Activated CD4-positive, alpha-beta T cell treated with anti-CD3 and anti-CD28 coated beads, Interleukin-2, amount 50 U/mL, for 16 hours (primary cell): ENCODE measurements at regions not wholly inside any gene's neighbourhood (a gene's known extent, or its start where the extent isn't known, plus 50 kb on each side); places are given as distances from the start of the nearest gene placed in this dataset.
"Not testable (repeated sequence)": the region's sequence is repeated elsewhere in the genome, so short reads cannot be mapped to it uniquely, and the experiment has no call there.

Experiments used
- DNase-seq: peaks from one replicate; pipeline ENCODE4 v3.0.0-alpha.2; 2020

DNA sequence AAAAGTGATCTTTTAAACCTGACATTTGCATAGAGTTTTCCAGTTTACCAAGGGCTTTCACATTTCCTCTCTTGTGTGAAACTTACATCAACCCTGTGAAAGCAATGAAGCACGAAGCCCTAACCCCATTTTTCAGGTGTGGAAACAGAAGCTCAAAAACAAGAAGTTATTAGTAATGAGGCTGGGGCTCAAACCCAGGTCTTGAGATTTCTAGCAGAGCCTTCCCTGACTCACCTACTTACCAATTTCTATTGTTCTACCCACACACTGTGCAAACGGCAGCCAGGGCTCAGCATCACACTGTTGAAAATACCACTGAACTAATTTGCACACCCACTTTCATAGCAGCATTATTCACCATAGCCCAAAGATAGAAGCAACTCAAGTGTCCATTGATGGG lies 117.8 kb upstream of the IGF1R start:
- DNase-seq, result no peak

DNA sequence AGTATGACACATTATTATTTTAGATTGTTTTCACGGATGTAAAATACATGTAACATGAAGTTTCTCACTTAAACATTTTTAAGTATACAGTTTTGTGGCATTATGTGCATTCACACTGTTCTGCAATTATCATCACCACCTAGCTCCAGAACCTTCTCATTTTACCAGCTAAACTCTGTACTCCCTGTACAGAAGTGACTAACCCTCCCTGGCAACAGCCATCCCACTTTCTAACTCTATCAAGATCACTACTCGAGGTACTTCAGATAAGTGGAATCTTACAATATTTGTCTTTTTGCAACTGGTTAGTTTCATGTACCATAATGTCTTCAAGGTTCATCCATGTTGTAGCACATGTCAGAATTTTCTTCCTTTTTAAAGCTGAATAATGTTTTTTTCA lies 116.3 kb upstream of the IGF1R start:
- no peak for DNase-seq

DNA sequence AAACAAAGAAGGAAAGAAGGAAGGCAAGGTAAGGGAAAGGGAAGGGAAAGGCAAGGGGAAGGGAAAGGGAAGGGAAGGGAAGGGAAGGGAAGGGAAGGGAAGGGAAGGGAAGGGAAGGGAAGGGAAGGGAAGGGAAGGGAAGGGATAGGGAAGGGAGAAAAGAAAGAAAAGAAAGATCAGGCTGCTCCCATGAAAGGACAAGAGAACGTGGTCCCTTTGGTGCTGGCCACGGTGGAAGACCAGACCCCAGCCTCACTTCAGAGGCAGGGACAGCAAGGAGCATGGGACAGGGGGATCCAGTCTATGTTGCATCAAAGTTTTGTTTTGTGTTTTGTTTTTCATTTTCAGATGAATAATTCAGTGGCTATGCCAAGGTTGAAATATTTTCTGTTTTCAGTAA lies 111.4 kb upstream of the IGF1R start:
- no peak for DNase-seq

DNA sequence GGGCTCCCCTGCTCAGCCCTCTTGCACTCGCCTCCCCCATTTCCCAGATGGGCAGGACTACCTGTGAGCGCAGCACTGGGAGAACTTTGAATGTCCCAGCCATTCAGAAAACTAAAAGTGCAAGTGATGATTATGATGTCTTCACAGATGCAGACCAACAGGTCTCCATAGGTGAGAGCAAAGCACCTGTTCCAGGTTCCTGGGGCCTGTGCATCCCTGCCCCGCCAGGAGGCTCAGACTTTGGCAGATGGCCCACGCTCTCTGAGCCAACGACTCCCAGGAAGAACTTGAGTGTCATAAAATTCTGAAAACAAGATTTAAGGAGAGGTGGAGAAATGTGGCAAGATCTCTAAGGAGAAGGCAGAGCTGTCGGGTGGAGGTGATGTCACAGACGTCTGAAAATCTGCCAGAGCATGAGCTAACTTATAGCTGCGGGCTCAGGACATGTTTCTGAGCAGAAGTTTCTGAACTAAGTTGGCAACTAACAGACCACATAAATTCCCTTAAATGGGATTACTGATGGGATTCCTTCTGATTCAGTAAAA lies 110.8 kb upstream of the IGF1R start:
- DNase-seq, result no peak

DNA sequence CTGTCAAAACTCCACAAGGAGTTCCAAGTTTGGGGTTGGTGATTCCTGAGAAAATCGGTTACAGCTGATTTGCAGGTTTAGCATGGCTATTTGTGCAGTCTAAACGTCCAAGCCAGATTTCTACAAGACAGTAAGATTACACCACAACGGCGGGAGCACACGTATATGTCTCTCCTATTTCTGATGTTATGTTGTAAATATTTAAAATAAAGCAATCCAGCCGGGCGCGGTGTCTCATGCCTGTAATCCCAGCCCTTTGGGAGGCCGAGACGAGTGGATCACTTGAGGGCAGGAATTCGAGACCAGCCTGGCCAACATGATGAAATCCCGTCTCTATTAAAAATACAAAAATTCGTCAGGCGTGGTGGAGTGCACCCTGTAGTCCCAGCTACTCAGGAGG lies 106.8 kb upstream of the IGF1R start:
- DNase-seq, result no peak

DNA sequence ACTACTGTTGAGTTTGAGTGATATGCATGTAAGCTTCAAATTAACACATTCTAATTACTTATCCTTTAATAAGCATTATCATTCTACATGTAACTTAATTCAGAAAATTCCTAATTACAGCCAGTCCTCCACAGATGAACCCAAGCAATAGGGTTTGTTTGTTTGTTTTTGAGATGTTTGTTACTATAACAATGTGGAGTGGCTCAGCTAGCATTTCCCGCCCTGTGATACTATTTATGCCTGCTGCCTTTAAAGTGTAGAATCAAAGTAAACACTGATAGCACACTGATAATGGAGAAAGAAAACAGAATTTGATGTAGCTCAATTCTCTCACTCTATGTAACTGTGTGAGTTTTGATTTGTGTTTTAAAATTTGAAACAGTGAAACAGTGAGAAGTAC lies 105.1 kb upstream of the IGF1R start:
- no peak for DNase-seq

DNA sequence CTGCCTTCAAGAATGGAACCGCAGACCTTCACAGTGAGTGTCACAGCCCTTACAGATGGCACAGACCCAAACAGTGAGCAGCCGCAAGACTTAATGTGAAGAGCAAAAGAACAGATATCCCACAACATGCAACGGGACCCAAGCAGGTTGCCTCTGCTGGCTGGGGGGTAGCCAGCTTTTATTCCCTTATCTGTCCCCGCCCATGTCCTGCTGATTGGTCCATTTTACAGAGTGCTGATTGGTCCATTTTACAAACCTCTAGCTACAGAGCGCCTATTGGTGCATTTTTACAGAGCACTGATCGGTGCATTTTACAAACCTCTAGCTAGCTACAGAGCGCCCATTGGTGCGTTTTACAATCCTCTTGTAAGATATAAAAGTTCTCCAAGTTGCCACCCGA lies 102.0 kb upstream of the IGF1R start:
- no peak for DNase-seq

DNA sequence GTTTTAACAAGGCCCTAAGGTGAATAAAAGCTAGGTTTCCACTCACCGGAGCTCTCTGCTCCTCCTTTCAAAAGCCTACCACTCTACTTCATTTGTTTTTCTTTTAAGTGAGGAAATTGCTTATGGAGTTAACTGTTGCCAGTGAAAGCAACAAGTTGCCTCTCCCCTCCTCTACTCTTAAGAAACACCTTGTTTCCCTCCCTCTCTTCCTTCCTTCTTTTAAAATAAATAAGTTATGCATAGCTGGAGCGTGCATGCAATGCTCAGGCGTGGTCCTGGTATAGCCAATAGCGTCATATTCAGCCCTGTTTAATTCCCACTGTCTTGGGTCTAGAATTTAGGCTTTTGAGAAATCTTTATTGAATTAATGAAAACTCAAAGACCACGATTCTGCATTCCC lies 101.1 kb upstream of the IGF1R start:
- no peak for DNase-seq

DNA sequence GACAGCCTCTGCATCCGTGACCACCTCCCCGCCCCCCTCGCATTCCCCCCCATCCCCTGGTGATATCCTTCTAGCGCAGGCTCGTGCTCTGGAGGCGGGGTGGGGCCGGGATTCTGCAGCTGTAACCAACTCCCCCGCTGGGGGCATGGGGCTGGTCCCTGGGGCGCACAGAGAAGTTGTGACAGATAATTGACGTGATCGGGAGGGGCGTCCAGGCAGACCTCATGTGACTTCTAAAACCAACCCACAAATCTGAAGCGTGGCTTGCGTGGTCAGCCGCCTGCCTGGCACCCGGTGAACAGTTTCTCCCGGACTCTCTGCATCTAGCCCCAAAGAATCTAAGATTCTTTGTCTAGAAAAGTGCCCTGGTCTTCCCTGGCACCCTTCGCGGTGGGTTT lies 100.6 kb upstream of the IGF1R start:
- no peak for DNase-seq

DNA sequence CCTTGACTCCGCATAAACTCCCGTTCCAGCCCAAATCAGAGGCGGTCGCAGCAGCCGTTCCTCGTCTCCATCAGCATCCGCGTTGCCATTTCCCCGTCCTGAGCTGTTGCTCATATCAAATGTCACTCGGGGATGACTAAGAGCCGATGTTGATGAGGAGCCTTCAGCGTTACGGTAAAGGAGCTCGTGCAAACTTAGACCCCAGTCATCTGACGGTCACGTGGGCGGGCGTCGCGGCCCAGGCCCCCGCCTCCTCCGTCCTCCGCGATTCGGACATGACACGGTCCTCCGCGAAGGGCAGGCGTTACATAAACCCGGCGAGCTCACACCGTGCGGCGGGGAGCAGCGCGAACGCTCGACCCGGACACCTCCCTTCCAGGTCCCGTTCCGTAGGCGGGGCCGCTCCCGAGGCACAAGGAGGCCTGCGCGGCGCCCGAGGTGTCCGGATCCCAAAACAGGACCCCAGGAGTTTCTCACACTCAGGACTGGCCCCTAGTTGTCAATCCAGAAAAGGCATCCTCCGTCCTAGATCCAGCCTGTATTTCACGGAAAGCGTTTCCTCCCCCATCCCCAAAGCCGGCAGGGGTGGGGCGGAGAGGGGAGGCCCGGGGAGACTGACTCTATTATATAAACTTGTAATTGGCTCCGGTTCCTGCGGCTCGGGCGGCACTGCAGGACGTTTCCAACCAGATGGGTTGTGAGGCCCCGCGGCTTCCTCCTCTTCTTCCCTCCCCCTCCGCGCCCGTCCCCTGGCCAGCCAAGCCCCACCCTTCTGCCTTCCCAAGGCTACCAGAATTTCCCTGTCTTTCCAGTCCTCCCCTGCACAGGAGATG lies 100.0 kb upstream of the IGF1R start:
- DNase-seq, result peak; percentile 38

DNA sequence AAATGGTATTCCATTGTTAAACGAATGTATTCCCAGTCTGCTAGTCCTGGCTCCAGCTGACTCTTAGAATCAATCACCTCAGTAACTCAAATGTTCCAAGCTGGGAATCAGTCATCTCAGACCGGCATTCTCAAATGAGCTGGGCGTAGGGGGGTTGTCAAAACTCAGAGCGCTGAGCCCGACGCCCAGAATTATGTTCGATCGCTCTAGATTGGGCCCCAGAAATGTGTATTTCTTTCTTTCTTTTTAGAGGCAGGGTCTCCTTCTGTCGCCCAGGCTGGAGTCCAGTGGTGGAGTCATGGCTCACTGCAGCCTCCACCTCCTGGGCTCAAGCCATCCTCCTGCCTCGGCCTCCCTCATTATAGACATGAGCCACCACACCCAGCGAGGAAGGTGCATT lies 99.3 kb upstream of the IGF1R start:
- no peak for DNase-seq

DNA sequence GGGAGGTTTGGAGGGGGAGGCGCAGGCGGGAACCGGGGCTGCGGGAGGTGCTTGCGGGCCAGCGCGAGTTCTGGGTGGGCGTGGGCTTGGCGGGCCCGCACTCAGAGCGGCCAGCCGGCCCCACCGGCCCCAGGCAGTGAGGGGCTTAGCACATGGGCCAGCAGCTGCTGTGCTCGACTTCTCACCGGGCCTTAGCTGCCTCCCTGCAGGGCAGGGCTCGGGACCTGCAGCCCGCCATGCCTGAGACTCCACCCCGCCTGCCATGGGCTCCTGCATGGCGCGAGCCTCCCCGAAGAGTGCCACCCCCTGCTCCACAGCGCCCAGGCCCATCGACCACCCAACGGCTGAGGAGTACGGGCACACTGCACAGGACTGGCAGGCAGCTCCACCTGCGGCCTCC lies 98.6 kb upstream of the IGF1R start:
- DNase-seq, result no peak

DNA sequence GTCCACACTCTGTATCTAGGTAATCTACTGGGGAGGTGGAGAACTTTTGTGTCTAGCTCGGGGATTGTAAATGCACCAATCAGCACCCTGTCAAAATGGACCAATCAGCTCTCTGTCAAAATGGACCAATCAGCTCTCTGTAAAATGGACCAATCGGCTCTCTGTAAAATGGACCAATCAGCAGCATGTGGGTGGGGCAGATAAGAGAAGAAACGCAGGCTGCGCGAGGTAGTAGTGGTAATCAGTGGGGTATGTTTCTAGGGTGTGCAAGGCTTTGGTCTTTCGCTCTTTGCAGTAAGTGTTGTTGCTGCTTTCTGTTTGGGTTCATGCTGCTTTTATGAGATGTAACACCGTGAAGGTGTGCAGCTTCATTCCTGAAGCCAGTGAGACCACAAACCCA lies 98.0 kb upstream of the IGF1R start:
- DNase-seq, result not testable (repeated sequence)

DNA sequence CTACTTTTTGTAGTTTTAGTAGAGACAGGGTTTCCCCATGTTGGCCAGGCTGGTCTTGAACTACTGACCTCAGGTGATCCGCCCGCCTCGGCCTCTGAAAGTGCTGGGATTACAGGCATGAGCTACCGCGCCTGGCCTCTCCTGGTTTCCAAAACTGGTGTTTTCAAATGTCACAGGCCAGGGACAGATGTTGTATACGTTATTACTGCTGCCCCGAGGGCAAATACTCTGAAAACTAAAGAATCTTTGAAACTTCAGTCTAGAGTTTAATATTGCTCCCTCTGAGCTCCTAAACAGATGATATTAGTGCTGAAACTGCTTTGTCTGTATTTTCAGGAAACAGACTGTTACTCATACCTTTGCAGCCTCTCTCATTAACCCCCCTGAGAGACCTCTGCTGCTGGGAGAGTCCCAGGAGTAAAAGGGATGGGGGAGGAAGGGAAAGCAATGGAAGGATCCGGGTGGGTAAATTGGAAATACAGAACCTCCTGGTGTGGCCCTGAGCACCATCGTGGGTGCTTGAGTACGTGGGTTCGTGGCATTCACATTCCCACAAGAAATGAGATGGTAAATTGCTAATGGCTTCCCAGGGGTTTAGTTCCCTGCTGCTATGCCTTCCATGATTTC lies 96.3 kb upstream of the IGF1R start:
- DNase-seq, result no peak

DNA sequence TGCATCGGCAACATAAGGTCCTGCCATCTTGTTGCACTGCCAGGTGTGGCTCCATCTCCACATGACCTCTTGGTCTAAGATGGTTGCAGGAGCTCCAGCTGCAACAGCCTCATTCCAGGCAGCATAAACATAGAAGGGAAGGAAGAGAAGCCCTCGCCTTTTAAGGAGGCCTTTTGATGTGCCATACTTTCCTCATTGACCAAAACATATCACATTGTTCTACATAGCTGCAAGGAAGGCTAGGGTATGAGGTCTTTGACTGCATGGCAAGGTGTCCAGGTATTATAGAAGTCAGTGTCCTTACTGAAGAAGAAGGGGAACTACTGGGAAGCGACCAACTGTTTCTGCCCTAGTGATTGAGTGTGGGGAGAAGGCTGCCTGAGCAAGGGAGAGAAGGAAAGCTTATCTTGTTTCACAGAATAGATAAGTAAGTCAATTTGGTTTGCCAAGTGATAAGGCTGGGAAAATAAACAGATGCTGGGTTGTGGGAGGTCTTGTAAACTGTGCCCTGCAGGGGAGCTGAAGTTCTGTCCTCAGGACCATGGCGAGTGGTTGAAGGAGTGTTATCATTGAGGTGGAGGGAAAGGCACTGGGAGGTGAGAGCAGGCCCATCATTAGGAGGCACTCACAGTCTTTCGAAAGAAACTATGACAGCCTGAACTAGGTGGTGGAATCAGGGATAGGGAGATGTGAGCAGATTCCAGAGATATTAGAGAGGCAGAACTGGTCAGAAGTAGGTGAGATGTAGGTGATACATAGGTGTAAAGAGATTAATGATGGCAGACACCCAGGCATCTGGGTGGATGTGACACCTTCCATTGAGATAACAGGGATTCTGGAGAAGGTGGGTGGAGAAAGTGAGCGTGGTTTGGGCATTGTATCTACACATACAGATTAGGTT lies 93.8 kb upstream of the IGF1R start:
- no peak for DNase-seq

DNA sequence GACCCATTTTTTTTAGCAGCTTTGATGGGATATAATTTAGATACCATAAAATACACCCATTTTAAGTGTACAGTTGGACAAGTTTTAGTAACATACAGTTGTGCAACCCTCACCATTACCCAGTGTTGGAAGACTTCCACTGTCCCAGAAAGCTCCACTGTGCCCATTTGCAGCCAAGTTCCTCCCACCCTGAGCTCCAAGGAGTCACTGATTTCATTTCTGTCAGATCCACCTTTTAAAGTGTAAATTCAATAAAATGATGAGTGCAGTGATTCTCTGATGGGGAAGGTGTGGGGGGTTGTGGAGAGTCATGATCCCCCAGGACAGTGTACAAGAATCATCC lies 93.2 kb upstream of the IGF1R start:
- no peak for DNase-seq

DNA sequence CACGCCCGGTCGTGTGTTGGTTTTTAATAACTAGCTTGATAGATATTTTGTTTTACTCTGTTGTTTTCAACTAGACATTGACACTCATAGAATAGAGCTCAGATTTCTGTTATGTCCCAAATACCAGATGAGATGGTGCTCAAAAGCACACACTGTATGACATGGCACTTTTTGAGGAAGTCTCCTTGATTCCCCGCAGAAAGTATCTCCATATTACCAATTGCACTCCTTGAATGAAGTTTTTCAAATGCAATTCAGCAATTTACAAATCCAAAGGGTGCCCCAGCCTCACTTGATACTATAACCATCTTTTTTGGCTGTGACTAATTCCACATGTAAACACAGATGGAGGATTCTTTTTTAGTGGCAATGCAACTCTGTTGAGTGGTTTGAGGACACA lies 92.0 kb upstream of the IGF1R start:
- DNase-seq, result no peak

DNA sequence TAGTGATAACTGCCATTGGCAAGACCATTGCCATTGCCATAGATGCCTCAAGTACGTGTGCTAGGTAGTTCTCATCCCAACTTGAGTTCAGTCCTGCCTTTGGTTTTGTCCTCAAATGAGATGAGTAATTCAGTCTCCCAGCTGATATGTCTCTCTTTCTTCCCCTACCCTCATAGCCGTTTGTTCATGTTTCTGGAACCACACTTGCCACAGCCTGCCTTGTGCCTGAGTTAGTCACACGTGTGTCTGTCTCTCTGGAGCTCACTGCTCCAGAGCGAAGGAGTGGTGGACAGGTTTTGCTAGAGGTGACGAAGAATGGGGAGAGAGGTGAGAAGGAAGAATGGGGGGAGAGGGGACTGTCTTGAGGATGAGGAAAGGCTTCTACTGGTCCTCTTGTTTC lies 88.0 kb upstream of the IGF1R start:
- no peak for DNase-seq

DNA sequence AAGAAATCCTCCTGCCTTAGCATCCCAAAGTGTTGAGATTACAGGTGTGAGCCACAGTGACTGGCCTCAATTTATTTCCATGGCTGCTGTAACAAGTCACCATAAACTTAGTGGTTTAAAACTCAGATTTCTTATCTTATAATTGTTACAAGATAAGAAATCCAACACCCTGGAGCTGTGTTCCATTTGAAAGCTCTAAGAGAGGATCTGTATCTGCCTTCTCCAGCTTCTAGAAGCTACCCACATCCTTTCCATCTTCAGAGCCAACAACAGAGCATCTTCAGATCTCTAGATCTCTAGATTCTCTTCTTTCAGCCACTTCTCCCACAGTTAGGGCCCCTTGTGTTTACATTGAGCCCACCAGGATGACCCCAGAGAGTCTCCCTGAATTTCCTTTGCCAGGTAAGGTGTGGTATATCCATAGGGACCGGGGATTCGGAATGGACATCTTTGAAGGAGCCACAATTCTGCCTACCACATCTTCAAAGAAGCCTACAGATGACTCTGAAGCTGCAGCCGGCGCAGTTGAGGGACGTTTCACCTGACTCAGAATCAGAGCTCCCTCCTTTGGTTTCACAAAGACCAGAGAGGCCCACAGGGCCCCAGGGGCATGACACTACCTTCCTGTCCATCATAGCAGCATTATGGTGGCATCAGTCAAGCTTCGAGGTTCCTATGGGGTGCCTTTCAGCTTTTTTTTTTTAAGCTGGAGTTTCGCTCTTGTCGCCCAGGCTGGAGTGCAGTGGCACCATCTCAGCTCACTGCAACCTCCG lies 87.0 kb upstream of the IGF1R start:
- DNase-seq, result peak; percentile 5

DNA sequence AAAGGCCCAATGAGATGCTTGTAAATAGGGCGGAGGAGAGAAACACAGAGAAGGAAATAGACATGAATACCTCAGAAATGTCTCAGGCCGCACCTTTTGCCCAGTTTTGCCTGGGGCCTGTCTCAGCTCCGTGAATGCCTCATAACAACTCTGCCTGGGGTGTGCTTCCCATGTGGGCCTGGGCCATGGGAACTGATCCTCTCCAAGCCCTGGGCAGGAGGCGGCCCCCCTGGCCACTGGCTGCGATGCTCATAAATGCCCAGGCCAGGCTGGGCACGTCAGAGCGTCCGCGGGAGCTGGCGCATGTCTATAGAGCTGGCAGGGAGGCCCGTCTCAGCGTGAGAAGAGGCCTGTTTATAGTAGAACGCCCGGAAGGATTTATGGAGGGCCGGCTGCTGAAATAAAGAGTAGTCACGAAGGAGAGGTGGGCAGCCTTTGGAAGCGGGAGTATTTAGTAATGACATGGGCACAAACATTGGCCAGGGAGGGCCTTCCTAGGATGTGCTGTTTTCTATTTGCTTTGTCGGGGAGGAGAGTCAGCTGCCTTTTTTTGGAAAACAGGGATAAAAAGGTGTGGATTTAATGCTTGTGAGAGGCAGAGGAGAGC lies 85.9 kb upstream of the IGF1R start:
- no peak for DNase-seq

DNA sequence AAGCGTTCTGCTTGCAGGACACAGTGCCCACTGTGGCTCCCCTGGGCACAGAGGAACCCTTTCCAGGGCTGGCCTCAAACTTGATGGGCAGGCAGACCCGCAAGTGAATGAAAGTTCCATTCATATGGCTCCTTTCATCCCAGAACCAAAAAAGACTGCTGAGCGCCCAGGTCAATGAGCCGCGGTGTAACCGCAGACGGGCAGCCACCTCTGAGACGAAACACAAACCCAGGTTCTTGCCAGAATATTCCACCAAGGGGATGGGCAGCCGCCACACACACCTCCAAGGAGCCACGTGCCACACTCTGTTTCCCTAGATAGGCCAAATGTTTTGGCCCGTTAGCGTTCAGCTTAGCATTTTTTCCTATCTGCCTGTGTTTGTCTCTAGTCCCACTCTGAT lies 82.8 kb upstream of the IGF1R start:
- DNase-seq, result no peak

DNA sequence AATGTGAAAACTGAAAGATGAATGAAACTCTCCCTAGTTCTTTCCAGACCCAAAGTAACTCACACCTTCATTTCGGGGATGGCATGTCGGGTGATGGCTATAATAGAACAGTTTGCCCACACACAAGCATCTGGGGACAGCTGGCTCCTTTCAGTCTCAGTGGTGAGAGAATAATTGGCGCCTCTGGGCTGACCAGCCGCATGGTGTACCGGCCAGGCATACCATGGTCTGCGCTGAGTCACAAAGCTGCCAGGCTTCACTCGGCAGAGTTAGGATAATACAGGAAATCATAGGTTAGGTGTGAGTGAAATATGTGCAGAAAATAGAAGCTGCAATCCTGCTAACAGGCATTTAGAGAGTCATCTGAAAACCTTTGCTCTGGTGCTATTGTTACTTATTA lies 80.4 kb upstream of the IGF1R start:
- no peak for DNase-seq
